ENCODE measurements at regions not wholly inside any gene's neighbourhood (a gene's known extent, or its start where the extent isn't known, plus 50 kb on each side); places are given as distances from the start of the nearest gene placed in this dataset.

DNA sequence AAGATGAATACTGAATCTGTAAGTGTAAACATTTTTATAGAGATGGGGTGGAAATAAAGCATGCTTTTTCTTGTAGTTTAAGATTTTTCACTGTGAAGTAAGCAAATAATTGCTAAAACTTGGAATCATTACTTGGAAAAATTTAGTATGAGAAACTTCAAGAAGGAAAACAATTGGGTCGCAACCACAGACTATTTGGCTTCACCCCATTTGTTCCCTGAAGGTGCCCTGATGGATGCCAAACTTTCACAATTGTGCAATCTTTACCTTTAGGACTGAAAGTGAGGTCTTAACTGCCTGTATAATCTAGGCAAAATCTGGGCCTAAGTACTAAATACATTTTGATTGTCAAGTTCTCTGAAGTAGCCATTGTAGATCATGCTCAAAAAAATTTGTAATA is 330.1 kb downstream of the HDGFL1 start:
- TF ChIP-seq NFYB (CRISPR knock-in tag; conservative IDR thresholded peaks at IDR 0.05; ENCODE audit: low read depth) (no peak), CBFB (CRISPR knock-in tag; IDR thresholded peaks at IDR 0.05; ENCODE audit: low read depth) (no peak), NR3C1 (CRISPR knock-in tag; conservative IDR thresholded peaks at IDR 0.05; ENCODE audit: low read depth) (no peak), CREB1 (CRISPR knock-in tag; IDR thresholded peaks at IDR 0.05) (no peak)
- TF ChIP-seq, protein P1, sequence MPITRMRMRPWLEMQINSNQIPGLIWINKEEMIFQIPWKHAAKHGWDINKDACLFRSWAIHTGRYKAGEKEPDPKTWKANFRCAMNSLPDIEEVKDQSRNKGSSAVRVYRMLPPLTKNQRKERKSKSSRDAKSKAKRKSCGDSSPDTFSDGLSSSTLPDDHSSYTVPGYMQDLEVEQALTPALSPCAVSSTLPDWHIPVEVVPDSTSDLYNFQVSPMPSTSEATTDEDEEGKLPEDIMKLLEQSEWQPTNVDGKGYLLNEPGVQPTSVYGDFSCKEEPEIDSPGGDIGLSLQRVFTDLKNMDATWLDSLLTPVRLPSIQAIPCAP (CRISPR knock-in tag; IDR thresholded peaks at IDR 0.05), result no peak
- TF ChIP-seq, protein P2, sequence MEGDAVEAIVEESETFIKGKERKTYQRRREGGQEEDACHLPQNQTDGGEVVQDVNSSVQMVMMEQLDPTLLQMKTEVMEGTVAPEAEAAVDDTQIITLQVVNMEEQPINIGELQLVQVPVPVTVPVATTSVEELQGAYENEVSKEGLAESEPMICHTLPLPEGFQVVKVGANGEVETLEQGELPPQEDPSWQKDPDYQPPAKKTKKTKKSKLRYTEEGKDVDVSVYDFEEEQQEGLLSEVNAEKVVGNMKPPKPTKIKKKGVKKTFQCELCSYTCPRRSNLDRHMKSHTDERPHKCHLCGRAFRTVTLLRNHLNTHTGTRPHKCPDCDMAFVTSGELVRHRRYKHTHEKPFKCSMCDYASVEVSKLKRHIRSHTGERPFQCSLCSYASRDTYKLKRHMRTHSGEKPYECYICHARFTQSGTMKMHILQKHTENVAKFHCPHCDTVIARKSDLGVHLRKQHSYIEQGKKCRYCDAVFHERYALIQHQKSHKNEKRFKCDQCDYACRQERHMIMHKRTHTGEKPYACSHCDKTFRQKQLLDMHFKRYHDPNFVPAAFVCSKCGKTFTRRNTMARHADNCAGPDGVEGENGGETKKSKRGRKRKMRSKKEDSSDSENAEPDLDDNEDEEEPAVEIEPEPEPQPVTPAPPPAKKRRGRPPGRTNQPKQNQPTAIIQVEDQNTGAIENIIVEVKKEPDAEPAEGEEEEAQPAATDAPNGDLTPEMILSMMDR (IDR thresholded peaks at IDR 0.05), result no peak
- TF ChIP-seq, protein P3, sequence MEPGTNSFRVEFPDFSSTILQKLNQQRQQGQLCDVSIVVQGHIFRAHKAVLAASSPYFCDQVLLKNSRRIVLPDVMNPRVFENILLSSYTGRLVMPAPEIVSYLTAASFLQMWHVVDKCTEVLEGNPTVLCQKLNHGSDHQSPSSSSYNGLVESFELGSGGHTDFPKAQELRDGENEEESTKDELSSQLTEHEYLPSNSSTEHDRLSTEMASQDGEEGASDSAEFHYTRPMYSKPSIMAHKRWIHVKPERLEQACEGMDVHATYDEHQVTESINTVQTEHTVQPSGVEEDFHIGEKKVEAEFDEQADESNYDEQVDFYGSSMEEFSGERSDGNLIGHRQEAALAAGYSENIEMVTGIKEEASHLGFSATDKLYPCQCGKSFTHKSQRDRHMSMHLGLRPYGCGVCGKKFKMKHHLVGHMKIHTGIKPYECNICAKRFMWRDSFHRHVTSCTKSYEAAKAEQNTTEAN (CRISPR knock-in tag; IDR thresholded peaks at IDR 0.05), result no peak
